ENCODE measurements at regions not wholly inside any gene's neighbourhood (a gene's known extent, or its start where the extent isn't known, plus 50 kb on each side); places are given as distances from the start of the nearest gene placed in this dataset.

DNA sequence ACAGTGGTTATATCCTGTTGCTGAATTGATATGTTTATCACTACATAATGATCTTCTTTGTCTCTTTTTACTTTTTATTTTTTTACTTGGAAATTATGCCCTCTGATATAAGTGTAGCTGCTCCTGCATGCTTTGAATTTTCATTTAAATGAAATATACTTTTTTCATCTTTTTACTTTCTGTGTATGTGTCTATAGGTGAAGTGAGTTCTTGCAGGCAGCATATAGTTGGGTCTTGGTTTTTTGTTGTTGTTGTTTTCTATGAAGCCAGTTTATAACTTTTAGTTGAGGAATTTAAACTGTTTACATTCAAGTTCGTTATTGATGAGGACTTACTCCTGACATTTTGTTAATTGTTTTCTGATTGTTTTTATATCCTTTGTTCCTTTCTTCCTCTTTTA, 103.1 kb upstream of the DOK5 start:
- TF ChIP-seq EZH2phosphoT487 (IDR thresholded peaks at IDR 0.05) (no peak), EZH2 (IDR thresholded peaks at IDR 0.05) (no peak)
- TF ChIP-seq, protein P1, sequence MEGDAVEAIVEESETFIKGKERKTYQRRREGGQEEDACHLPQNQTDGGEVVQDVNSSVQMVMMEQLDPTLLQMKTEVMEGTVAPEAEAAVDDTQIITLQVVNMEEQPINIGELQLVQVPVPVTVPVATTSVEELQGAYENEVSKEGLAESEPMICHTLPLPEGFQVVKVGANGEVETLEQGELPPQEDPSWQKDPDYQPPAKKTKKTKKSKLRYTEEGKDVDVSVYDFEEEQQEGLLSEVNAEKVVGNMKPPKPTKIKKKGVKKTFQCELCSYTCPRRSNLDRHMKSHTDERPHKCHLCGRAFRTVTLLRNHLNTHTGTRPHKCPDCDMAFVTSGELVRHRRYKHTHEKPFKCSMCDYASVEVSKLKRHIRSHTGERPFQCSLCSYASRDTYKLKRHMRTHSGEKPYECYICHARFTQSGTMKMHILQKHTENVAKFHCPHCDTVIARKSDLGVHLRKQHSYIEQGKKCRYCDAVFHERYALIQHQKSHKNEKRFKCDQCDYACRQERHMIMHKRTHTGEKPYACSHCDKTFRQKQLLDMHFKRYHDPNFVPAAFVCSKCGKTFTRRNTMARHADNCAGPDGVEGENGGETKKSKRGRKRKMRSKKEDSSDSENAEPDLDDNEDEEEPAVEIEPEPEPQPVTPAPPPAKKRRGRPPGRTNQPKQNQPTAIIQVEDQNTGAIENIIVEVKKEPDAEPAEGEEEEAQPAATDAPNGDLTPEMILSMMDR (IDR thresholded peaks at IDR 0.05), result no peak
- H3K79me2 ChIP-seq (ENCODE audit: low read depth), result no peaks in the 10 kb centered on the region
- no peaks in the 10 kb centered on the region for H4K20me1 ChIP-seq (ENCODE audit: low read depth)

DNA sequence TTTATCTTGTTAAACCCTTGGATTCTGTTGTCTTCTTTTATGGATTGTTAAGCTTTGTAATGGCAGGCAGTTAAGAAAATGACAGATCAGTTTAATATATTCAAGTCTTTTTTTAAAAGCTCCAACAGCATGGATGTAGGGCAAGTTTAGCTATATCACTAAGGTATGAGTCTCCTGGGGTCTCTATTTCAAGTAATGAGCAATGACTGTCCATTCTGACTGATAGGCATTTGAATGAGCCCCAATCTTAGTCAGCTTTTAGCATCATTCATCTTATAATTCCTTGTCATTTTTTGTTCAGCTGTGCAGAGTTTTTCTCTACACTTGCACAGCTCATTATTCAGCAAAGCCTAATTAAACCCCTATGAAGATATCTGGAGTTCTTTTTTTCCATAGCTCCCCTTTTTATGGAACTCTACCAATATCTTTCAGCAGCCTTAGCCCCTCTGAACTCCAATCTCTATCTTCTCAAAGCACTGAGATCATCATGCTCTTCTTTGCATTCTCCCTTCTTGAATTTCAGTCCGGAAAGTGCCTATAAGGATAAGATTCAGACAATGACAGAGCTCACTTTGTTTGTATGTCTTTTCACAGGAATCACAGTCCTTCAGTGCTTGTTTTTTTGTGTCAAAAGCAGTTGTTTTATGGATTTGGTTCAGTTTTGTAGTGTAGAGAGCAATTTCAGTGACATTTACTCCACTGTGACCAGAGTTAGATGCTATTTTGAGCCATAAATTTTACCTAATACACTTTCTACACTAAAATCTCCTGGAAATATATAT, 97.2 kb upstream of the DOK5 start:
- no peaks in the 10 kb centered on the region for H4K20me1 ChIP-seq (ENCODE audit: low read depth)
- H3K27ac ChIP-seq, result no peak overlapping the region
- H3K9ac ChIP-seq, result no peak overlapping the region
- H3K36me3 ChIP-seq, result no peaks in the 10 kb centered on the region
- Mint-ChIP-seq H3K27ac (peak overlapping the region; percentile 8), H3K27me3 (ENCODE audit: insufficient read depth, low read depth) (no peaks in the 10 kb centered on the region), H3K4me3 (no peak overlapping the region), H3K36me3 (no peaks in the 10 kb centered on the region), H3K9me3 (peaks cover 4% of the 10 kb centered on the region), H3K4me1 (peaks cover 17% of the 10 kb centered on the region)
- no peaks in the 10 kb centered on the region for H3F3A ChIP-seq (ENCODE audit: low read depth)
- no peak overlapping the region for H3K4me3 ChIP-seq
- H3K4me1 ChIP-seq, result peaks cover 8% of the 10 kb centered on the region
- H2AFZ ChIP-seq (replicated peaks), result peak overlapping the region; percentile 38
- H3K9me3 ChIP-seq (ENCODE audit: low read depth), result no peaks in the 10 kb centered on the region
- H3K4me2 ChIP-seq, result no peak overlapping the region
- H3K27me3 ChIP-seq, result no peaks in the 10 kb centered on the region
- no peak for DNase-seq (ENCODE audit: low spot score)
- TF ChIP-seq EZH2 (IDR thresholded peaks at IDR 0.05), result no peak
- TF ChIP-seq, protein P1 (IDR thresholded peaks at IDR 0.05), result no peak
- no peak for TF ChIP-seq EZH2phosphoT487 (IDR thresholded peaks at IDR 0.05)
- no peaks in the 10 kb centered on the region for H3K79me2 ChIP-seq (ENCODE audit: low read depth)

More for the DNA sequence above, 103.1 kb upstream of the DOK5 start:
- Histone ChIP-seq H2AFZ (replicated peaks) (no peak overlapping the region), H3F3A (ENCODE audit: low read depth) (no peaks in the 10 kb centered on the region), H3K27me3 (no peaks in the 10 kb centered on the region), H3K27ac (no peak overlapping the region), H3K4me2 (no peak overlapping the region), H3K9ac (no peak overlapping the region), H3K4me3 (no peak overlapping the region), H3K36me3 (no peaks in the 10 kb centered on the region), H3K9me3 (ENCODE audit: low read depth) (no peaks in the 10 kb centered on the region), H3K4me1 (no peaks in the 10 kb centered on the region)
- no peak for DNase-seq (ENCODE audit: low spot score)
- Mint-ChIP-seq H3K4me1 (peaks cover 13% of the 10 kb centered on the region), H3K27ac (no peak overlapping the region), H3K27me3 (ENCODE audit: insufficient read depth, low read depth) (peaks cover 3% of the 10 kb centered on the region), H3K36me3 (no peaks in the 10 kb centered on the region), H3K9me3 (peaks cover 7% of the 10 kb centered on the region), H3K4me3 (no peak overlapping the region)

DNA sequence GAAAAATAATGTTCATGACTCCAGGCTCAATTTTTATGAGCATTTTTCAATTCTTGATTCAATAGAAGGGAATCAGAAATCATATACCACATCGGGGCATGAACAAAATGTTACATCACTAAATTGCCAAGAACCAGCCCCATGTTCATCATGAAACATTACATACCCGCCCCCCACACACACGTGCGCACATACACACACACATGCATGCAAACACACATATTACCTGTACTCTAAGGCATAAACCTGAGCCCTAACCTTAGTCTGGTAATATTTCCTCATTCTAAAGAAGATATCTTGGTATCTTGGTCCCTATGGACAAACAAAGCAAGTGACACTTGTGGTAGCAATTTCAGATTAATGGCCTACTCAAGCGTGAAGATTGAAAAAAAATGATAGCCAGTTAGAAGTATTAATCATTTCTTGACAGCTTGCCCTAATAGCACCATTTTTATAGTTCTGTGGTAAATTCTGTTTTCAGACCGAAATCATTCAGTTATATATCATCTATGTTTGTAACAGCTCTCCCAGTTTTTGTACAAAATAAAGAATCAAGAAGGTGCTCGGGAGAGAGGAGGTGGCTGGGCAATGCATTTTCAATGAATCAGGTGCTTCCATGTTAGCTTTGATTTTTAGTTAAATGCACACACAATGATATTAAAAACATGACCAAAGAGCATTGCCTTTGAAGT, 95.4 kb upstream of the DOK5 start:
- H3K4me2 ChIP-seq, result no peak overlapping the region
- H3K27me3 Mint-ChIP-seq (ENCODE audit: insufficient read depth, low read depth), result peaks cover 8% of the 10 kb centered on the region
- H3F3A ChIP-seq (ENCODE audit: low read depth), result no peaks in the 10 kb centered on the region
- no peak overlapping the region for H2AFZ ChIP-seq (replicated peaks)
- peaks cover 8% of the 10 kb centered on the region for H3K4me1 ChIP-seq
- TF ChIP-seq EZH2phosphoT487 (IDR thresholded peaks at IDR 0.05) (no peak), EZH2 (IDR thresholded peaks at IDR 0.05) (no peak)
- TF ChIP-seq, protein P1 (IDR thresholded peaks at IDR 0.05), result no peak
- DNase-seq (ENCODE audit: low spot score), result no peak
- no peaks in the 10 kb centered on the region for H3K79me2 ChIP-seq (ENCODE audit: low read depth)
- no peak overlapping the region for H3K9ac ChIP-seq
- no peak overlapping the region for H3K4me3 ChIP-seq
- H3K27ac Mint-ChIP-seq, result no peak overlapping the region
- no peaks in the 10 kb centered on the region for H3K36me3 Mint-ChIP-seq
- no peaks in the 10 kb centered on the region for H4K20me1 ChIP-seq (ENCODE audit: low read depth)
- no peak overlapping the region for H3K4me3 Mint-ChIP-seq
- no peak overlapping the region for H3K27ac ChIP-seq
- H3K4me1 Mint-ChIP-seq, result peaks cover 30% of the 10 kb centered on the region
- peaks cover 8% of the 10 kb centered on the region for H3K9me3 Mint-ChIP-seq
- H3K9me3 ChIP-seq (ENCODE audit: low read depth), result no peaks in the 10 kb centered on the region
- no peaks in the 10 kb centered on the region for H3K27me3 ChIP-seq
- no peaks in the 10 kb centered on the region for H3K36me3 ChIP-seq
